ENCODE measurements at regions not wholly inside any gene's neighbourhood (a gene's known extent, or its start where the extent isn't known, plus 50 kb on each side); places are given as distances from the start of the nearest gene placed in this dataset.

DNA sequence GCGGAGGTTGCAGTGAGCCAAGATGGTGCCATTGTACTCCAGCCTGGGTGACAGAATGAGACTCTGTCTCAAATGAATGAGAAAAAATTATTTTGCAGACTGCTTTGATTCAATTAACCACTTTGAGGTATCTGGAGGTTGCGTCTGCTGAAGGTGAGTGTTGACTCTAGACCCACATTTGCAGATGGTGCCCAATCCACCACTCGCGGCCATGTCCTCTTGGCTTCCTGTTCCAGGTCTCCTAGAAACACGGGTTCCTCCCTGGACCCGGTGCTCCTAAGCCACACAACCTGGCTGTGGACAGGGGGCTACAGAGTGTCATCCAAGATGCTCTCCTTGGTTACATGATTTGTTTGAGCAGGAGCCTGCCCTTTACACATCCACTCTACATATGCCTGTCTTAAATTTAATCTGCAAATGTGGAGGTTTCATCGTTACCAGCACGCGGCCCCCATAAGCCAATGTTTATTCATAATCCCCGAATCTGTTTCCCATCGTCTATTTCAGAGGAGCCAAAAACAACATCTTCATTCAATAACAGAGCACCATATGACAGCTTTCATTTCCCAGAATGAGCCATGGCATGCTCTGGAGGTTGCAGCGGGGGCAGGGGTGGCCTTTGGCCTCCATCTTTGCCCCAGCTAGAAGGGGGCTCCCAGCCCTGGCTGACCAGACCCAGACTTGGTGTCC is 377.2 kb downstream of the CTTN start:
- intact Hi-C loops (cut with micrococcal nuclease; ENCODE audit: unreplicated experiment), result no loop called here

DNA sequence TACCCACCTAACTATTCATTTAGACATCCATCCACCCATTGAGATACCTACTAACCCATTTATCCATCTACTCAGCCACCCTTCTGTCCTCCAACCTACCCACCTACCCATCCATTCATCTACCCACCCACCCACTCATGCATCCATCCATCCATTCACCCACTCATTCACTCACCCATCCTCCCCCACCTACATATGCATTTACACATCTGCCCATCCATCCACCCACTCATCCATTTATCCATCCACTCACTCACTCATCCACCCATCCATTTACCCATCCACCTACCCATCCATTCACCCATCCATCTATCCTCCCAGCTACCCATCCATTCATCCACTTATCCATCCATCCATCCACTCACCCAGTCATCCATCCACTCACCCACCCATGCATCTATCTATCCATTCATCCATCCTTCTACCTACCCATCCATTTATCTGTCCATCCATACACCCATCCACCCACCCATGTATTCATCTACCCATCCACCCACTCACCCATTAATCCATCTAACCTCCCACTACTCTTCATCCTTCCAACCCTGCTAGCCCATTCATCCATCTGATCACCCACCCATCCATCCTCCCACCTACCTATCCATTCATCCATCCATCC is 378.7 kb downstream of the CTTN start:
- intact Hi-C loops (cut with micrococcal nuclease; ENCODE audit: unreplicated experiment), result no loop called here
- no peak for DNase-seq
- no peak overlapping the region for H3K27ac Mint-ChIP-seq (ENCODE audit: unreplicated experiment)
- peaks cover 30% of the 10 kb centered on the region for H3K9me3 Mint-ChIP-seq (ENCODE audit: unreplicated experiment)
- H3K27me3 Mint-ChIP-seq (ENCODE audit: insufficient read depth, unreplicated experiment), result no peaks in the 10 kb centered on the region
- Histone ChIP-seq H3K9me3 (no peaks in the 10 kb centered on the region), H3K36me3 (ENCODE audit: control insufficient read depth, insufficient read depth, low read length) (no peaks in the 10 kb centered on the region), H3K4me1 (peaks cover 7% of the 10 kb centered on the region; the same call in 1 of the 2 replicates), H3K4me3 (ENCODE audit: low read depth, low read length) (no peak overlapping the region), H3K27me3 (replicated peaks; ENCODE audit: control insufficient read depth, insufficient read depth, low read length) (no peaks in the 10 kb centered on the region)
- TF ChIP-seq, protein P1, sequence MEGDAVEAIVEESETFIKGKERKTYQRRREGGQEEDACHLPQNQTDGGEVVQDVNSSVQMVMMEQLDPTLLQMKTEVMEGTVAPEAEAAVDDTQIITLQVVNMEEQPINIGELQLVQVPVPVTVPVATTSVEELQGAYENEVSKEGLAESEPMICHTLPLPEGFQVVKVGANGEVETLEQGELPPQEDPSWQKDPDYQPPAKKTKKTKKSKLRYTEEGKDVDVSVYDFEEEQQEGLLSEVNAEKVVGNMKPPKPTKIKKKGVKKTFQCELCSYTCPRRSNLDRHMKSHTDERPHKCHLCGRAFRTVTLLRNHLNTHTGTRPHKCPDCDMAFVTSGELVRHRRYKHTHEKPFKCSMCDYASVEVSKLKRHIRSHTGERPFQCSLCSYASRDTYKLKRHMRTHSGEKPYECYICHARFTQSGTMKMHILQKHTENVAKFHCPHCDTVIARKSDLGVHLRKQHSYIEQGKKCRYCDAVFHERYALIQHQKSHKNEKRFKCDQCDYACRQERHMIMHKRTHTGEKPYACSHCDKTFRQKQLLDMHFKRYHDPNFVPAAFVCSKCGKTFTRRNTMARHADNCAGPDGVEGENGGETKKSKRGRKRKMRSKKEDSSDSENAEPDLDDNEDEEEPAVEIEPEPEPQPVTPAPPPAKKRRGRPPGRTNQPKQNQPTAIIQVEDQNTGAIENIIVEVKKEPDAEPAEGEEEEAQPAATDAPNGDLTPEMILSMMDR (IDR thresholded peaks at IDR 0.05; ENCODE audit: insufficient read depth in 1 of 2, low read depth in 1 of 2, low read length in 1 of 2, severe bottlenecking in 1 of 2, unreplicated experiment in 1 of 2), result no peak
- peaks cover 8% of the 10 kb centered on the region for H3K4me1 Mint-ChIP-seq (ENCODE audit: low read depth, unreplicated experiment)
- CTCF ChIA-PET, result no interaction called here
- BruUV-seq (replicated peaks), result no TSS peak
- H3K36me3 Mint-ChIP-seq (ENCODE audit: insufficient read depth, unreplicated experiment), result peaks cover 23% of the 10 kb centered on the region
- POLR2A ChIA-PET, result no interaction called here
- H3K4me3 Mint-ChIP-seq (ENCODE audit: unreplicated experiment), result no peak overlapping the region

More for the DNA sequence above, 377.2 kb downstream of the CTTN start:
- ChIA-PET POLR2A (no interaction called here), CTCF (no interaction called here)
- TF ChIP-seq, protein P1 (IDR thresholded peaks at IDR 0.05; ENCODE audit: insufficient read depth in 1 of 2, low read depth in 1 of 2, low read length in 1 of 2, severe bottlenecking in 1 of 2, unreplicated experiment in 1 of 2), result no peak
- Mint-ChIP-seq H3K27ac (ENCODE audit: unreplicated experiment) (no peak overlapping the region), H3K4me3 (ENCODE audit: unreplicated experiment) (no peak overlapping the region), H3K36me3 (ENCODE audit: insufficient read depth, unreplicated experiment) (peaks cover 35% of the 10 kb centered on the region), H3K27me3 (ENCODE audit: insufficient read depth, unreplicated experiment) (no peaks in the 10 kb centered on the region), H3K9me3 (ENCODE audit: unreplicated experiment) (peaks cover 30% of the 10 kb centered on the region), H3K4me1 (ENCODE audit: low read depth, unreplicated experiment) (peaks cover 8% of the 10 kb centered on the region)
- no peak for DNase-seq
- no peak overlapping the region for H3K4me3 ChIP-seq (ENCODE audit: low read depth, low read length)
- no peaks in the 10 kb centered on the region for H3K9me3 ChIP-seq
- no peaks in the 10 kb centered on the region for H3K27me3 ChIP-seq (replicated peaks; ENCODE audit: control insufficient read depth, insufficient read depth, low read length)
- H3K36me3 ChIP-seq (ENCODE audit: control insufficient read depth, insufficient read depth, low read length), result no peaks in the 10 kb centered on the region
- BruUV-seq (replicated peaks), result no TSS peak
- peaks cover 7% of the 10 kb centered on the region; the same call in 1 of the 2 replicates for H3K4me1 ChIP-seq

DNA sequence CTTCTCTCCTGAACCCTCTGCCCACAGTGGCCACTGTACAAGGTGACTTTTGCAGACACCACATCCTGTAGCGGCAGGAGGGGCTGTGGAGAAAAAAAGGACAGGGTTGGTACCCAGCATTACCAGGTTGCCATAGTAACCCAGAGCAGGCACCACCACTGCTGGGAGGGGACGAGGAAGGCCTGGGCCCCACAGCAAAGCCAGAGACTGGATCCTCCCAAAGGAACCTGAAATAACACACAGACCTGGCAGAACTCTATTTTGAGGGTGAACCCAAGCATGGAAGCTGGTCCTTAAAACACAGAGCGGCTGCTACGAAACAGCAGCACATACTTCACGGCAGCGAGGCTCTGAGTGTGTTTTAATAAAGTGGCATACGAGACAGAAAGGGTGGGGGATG is 380.6 kb downstream of the CTTN start:
- H3K4me3 Mint-ChIP-seq (ENCODE audit: unreplicated experiment), result no peak overlapping the region

More for the DNA sequence above, 380.6 kb downstream of the CTTN start:
- Mint-ChIP-seq H3K4me1 (ENCODE audit: low read depth, unreplicated experiment) (no peaks in the 10 kb centered on the region), H3K27me3 (ENCODE audit: insufficient read depth, unreplicated experiment) (no peaks in the 10 kb centered on the region), H3K36me3 (ENCODE audit: insufficient read depth, unreplicated experiment) (peaks cover 23% of the 10 kb centered on the region), H3K9me3 (ENCODE audit: unreplicated experiment) (peaks cover 24% of the 10 kb centered on the region), H3K27ac (ENCODE audit: unreplicated experiment) (no peak overlapping the region)
- no peak overlapping the region for H3K4me3 ChIP-seq (ENCODE audit: low read depth, low read length)
- no peak for DNase-seq
- TF ChIP-seq, protein P1 (IDR thresholded peaks at IDR 0.05; ENCODE audit: insufficient read depth in 1 of 2, low read depth in 1 of 2, low read length in 1 of 2, severe bottlenecking in 1 of 2, unreplicated experiment in 1 of 2), result no peak
- no peaks in the 10 kb centered on the region for H3K9me3 ChIP-seq
- H3K4me1 ChIP-seq, result no peaks in the 10 kb centered on the region
- intact Hi-C loops (cut with micrococcal nuclease; ENCODE audit: unreplicated experiment), result no loop called here
- POLR2A ChIA-PET, result no interaction called here
- no peaks in the 10 kb centered on the region for H3K27me3 ChIP-seq (replicated peaks; ENCODE audit: control insufficient read depth, insufficient read depth, low read length)
- no peaks in the 10 kb centered on the region for H3K36me3 ChIP-seq (ENCODE audit: control insufficient read depth, insufficient read depth, low read length)
- CTCF ChIA-PET, result no interaction called here
- BruUV-seq (replicated peaks), result no TSS peak

Data from Caco-2 (cell line).